NCI-H1092 treated with DMSO at 0.1 percent for 48 hours (cell line): ENCODE measurements at regions not wholly inside any gene's neighbourhood (a gene's known extent, or its start where the extent isn't known, plus 50 kb on each side); places are given as distances from the start of the nearest gene placed in this dataset.
A peak's percentile ranks its signal among the peaks of the same experiment; 100 is the strongest.

ENCODE experiments used
- DNase-seq: peaks from one replicate; lab custom pipeline; 2025; lab: John Stamatoyannopoulos, UW

GRCh38 chr6:44636561-44637248 lies 249.2 kb downstream of the CDC5L start:
- no peak for DNase-seq

- DNase-seq: no peak
These were observed 254.0 kb downstream of the CDC5L start for GRCh38 chr6:44641344-44642031.

- no peak for DNase-seq
These were observed 254.8 kb downstream of the CDC5L start for GRCh38 chr6:44642349-44642748.

GRCh38 chr6:44642870-44643522 lies 255.5 kb downstream of the CDC5L start:
- DNase-seq: peak; percentile 15

GRCh38 chr6:44645276-44645675 lies 257.8 kb downstream of the CDC5L start:
- DNase-seq: no peak

GRCh38 chr6:44646355-44646754 lies 258.8 kb downstream of the CDC5L start:
- no peak for DNase-seq

GRCh38 chr6:44649365-44650025 lies 262.0 kb downstream of the CDC5L start:
- DNase-seq: no peak

GRCh38 chr6:44650495-44650894 lies 263.0 kb downstream of the CDC5L start:
- no peak for DNase-seq

- no peak for DNase-seq
These were observed 263.4 kb downstream of the CDC5L start for GRCh38 chr6:44650947-44651346.

GRCh38 chr6:44651604-44652003 lies 264.1 kb downstream of the CDC5L start:
- DNase-seq: no peak

GRCh38 chr6:44652547-44652946 lies 265.0 kb downstream of the CDC5L start:
- no peak for DNase-seq

- DNase-seq: no peak
These were observed 265.6 kb downstream of the CDC5L start for GRCh38 chr6:44653091-44653490.

GRCh38 chr6:44653761-44654218 lies 266.3 kb downstream of the CDC5L start:
- DNase-seq: no peak

GRCh38 chr6:44655412-44656342 lies 268.2 kb downstream of the CDC5L start:
- DNase-seq: peak; percentile 31

- no peak for DNase-seq
These were observed 269.2 kb downstream of the CDC5L start for GRCh38 chr6:44656691-44657090.

GRCh38 chr6:44657206-44657819 lies 269.8 kb downstream of the CDC5L start:
- DNase-seq: no peak

GRCh38 chr6:44658571-44658970 lies 271.1 kb downstream of the CDC5L start:
- DNase-seq: no peak

- DNase-seq: no peak
These were observed 272.2 kb downstream of the CDC5L start for GRCh38 chr6:44659726-44660125.

GRCh38 chr6:44660561-44661220 lies 273.2 kb downstream of the CDC5L start:
- no peak for DNase-seq

GRCh38 chr6:44661221-44662008 lies 273.9 kb downstream of the CDC5L start:
- DNase-seq: no peak
